ENCODE measurements at regions not wholly inside any gene's neighbourhood (a gene's known extent, or its start where the extent isn't known, plus 50 kb on each side); places are given as distances from the start of the nearest gene placed in this dataset.

DNA sequence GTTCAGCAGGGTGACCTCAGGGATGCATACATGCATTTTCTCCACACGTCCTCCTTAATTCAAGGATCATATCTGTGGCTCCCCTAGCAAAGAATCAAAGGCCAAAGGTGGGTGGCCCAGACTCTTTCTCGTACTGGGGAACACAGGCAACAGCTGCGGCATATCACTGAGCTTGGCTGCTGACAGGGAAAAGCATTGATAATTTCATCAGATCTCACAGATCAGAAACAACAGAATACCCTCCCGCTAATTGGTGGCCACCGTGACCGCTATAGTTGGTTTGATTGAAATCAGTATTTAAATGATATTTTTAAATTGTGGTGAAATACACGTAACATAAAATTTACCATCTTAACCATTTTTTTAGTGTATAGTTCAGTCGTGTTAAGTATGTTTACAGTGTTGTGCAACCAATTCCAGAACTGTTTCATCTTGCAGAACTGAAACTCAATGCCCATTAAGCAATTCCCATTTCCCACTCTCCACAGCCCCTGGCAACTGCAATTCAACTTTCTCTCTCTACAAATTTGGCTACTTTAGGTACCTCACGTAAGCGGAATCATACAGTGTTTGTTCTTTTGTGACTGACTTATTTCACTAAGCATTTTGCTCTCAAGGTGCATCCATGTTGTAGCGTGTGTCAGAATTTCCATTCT lies 74.7 kb upstream of the TMEM170B start:
- Histone ChIP-seq H2AFZ (ENCODE audit: low read length) (no peak overlapping the region), H3K36me3 (replicated peaks in 1 of 2; ENCODE audit: control insufficient read depth in 1 of 2, insufficient read depth in 2 of 2, low read length in 2 of 2) (no peaks in the 10 kb centered on the region), H3K9me3 (ENCODE audit: low read length) (no peaks in the 10 kb centered on the region), H3K4me3 (replicated peaks in 1 of 3; ENCODE audit: insufficient read depth in 1 of 3, low read depth in 2 of 3, low read length in 3 of 3) (no peak overlapping the region), H3K27me3 (ENCODE audit: control insufficient read depth in 1 of 2, insufficient read depth in 2 of 2, low read length in 2 of 2) (no peaks in the 10 kb centered on the region), H3K27ac (ENCODE audit: extremely low read length, insufficient read depth, low read length) (peak overlapping the region; percentile 27), H3K9ac (ENCODE audit: insufficient read depth, low read depth, low read length) (no peak overlapping the region), H3K79me2 (ENCODE audit: insufficient read depth, low read length) (no peaks in the 10 kb centered on the region), H4K20me1 (ENCODE audit: insufficient read depth, low read length) (no peaks in the 10 kb centered on the region), H3K4me1 (ENCODE audit: insufficient read depth, low read length) (peaks cover 52% of the 10 kb centered on the region), H3K4me2 (ENCODE audit: low read depth, low read length) (no peak overlapping the region)
- ATAC-seq (peak; percentile 80), FAIRE-seq (no peak), DNase-seq (ENCODE audit: low spot score) (peak; percentile 73)
- in situ Hi-C loops (cut with HindIII; ENCODE audit: extremely low pct_ligation_motif_present, low pct_unique_long_range_greater_than_20kb) (no loop called here), intact Hi-C loops (cut with micrococcal nuclease; ENCODE audit: unreplicated experiment) (no loop called here)
- ChIA-PET POLR2A (no interaction called here), CTCF (ENCODE audit: low intra/inter-chr PET ratio, low total read pairs) (no interaction called here)
- no TSS peak for BruUV-seq (replicated peaks)
- 50% methylated on average over 11 of the region's 11 CpGs for WGBS (ENCODE audit: low lambda C conversion rate)
- TF ChIP-seq MXD4 (CRISPR knock-in tag; IDR thresholded peaks at IDR 0.05) (no peak), ZNF879 (CRISPR knock-in tag; IDR thresholded peaks at IDR 0.05) (no peak), DNMT3B (CRISPR knock-in tag; conservative IDR thresholded peaks at IDR 0.05) (no peak), ZFP37 (CRISPR knock-in tag; IDR thresholded peaks at IDR 0.05; ENCODE audit: borderline replicate concordance) (no peak), ZFY (CRISPR knock-in tag; IDR thresholded peaks at IDR 0.05) (no peak), ZNF496 (CRISPR knock-in tag; IDR thresholded peaks at IDR 0.05; ENCODE audit: insufficient replicate concordance) (no peak), ARHGAP35 (CRISPR knock-in tag; IDR thresholded peaks at IDR 0.05; ENCODE audit: borderline replicate concordance) (no peak), SRF (IDR thresholded peaks at IDR 0.05; ENCODE audit: low read depth, low read length) (no peak)
- TF ChIP-seq, protein P1, sequence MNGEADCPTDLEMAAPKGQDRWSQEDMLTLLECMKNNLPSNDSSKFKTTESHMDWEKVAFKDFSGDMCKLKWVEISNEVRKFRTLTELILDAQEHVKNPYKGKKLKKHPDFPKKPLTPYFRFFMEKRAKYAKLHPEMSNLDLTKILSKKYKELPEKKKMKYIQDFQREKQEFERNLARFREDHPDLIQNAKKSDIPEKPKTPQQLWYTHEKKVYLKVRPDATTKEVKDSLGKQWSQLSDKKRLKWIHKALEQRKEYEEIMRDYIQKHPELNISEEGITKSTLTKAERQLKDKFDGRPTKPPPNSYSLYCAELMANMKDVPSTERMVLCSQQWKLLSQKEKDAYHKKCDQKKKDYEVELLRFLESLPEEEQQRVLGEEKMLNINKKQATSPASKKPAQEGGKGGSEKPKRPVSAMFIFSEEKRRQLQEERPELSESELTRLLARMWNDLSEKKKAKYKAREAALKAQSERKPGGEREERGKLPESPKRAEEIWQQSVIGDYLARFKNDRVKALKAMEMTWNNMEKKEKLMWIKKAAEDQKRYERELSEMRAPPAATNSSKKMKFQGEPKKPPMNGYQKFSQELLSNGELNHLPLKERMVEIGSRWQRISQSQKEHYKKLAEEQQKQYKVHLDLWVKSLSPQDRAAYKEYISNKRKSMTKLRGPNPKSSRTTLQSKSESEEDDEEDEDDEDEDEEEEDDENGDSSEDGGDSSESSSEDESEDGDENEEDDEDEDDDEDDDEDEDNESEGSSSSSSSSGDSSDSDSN (CRISPR knock-in tag; IDR thresholded peaks at IDR 0.05): no peak
- TF ChIP-seq, protein P2, sequence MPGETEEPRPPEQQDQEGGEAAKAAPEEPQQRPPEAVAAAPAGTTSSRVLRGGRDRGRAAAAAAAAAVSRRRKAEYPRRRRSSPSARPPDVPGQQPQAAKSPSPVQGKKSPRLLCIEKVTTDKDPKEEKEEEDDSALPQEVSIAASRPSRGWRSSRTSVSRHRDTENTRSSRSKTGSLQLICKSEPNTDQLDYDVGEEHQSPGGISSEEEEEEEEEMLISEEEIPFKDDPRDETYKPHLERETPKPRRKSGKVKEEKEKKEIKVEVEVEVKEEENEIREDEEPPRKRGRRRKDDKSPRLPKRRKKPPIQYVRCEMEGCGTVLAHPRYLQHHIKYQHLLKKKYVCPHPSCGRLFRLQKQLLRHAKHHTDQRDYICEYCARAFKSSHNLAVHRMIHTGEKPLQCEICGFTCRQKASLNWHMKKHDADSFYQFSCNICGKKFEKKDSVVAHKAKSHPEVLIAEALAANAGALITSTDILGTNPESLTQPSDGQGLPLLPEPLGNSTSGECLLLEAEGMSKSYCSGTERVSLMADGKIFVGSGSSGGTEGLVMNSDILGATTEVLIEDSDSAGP (CRISPR knock-in tag; IDR thresholded peaks at IDR 0.05; ENCODE audit: borderline replicate concordance): no peak
- TF ChIP-seq, protein P3, sequence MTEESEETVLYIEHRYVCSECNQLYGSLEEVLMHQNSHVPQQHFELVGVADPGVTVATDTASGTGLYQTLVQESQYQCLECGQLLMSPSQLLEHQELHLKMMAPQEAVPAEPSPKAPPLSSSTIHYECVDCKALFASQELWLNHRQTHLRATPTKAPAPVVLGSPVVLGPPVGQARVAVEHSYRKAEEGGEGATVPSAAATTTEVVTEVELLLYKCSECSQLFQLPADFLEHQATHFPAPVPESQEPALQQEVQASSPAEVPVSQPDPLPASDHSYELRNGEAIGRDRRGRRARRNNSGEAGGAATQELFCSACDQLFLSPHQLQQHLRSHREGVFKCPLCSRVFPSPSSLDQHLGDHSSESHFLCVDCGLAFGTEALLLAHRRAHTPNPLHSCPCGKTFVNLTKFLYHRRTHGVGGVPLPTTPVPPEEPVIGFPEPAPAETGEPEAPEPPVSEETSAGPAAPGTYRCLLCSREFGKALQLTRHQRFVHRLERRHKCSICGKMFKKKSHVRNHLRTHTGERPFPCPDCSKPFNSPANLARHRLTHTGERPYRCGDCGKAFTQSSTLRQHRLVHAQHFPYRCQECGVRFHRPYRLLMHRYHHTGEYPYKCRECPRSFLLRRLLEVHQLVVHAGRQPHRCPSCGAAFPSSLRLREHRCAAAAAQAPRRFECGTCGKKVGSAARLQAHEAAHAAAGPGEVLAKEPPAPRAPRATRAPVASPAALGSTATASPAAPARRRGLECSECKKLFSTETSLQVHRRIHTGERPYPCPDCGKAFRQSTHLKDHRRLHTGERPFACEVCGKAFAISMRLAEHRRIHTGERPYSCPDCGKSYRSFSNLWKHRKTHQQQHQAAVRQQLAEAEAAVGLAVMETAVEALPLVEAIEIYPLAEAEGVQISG (CRISPR knock-in tag; IDR thresholded peaks at IDR 0.05): no peak
- TF ChIP-seq, protein P4, sequence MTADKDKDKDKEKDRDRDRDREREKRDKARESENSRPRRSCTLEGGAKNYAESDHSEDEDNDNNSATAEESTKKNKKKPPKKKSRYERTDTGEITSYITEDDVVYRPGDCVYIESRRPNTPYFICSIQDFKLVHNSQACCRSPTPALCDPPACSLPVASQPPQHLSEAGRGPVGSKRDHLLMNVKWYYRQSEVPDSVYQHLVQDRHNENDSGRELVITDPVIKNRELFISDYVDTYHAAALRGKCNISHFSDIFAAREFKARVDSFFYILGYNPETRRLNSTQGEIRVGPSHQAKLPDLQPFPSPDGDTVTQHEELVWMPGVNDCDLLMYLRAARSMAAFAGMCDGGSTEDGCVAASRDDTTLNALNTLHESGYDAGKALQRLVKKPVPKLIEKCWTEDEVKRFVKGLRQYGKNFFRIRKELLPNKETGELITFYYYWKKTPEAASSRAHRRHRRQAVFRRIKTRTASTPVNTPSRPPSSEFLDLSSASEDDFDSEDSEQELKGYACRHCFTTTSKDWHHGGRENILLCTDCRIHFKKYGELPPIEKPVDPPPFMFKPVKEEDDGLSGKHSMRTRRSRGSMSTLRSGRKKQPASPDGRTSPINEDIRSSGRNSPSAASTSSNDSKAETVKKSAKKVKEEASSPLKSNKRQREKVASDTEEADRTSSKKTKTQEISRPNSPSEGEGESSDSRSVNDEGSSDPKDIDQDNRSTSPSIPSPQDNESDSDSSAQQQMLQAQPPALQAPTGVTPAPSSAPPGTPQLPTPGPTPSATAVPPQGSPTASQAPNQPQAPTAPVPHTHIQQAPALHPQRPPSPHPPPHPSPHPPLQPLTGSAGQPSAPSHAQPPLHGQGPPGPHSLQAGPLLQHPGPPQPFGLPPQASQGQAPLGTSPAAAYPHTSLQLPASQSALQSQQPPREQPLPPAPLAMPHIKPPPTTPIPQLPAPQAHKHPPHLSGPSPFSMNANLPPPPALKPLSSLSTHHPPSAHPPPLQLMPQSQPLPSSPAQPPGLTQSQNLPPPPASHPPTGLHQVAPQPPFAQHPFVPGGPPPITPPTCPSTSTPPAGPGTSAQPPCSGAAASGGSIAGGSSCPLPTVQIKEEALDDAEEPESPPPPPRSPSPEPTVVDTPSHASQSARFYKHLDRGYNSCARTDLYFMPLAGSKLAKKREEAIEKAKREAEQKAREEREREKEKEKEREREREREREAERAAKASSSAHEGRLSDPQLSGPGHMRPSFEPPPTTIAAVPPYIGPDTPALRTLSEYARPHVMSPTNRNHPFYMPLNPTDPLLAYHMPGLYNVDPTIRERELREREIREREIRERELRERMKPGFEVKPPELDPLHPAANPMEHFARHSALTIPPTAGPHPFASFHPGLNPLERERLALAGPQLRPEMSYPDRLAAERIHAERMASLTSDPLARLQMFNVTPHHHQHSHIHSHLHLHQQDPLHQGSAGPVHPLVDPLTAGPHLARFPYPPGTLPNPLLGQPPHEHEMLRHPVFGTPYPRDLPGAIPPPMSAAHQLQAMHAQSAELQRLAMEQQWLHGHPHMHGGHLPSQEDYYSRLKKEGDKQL (CRISPR knock-in tag; IDR thresholded peaks at IDR 0.05; ENCODE audit: low read depth): no peak

All from HepG2 (cell line).